ENCODE measurements at regions not wholly inside any gene's neighbourhood (a gene's known extent, or its start where the extent isn't known, plus 50 kb on each side); places are given as distances from the start of the nearest gene placed in this dataset.
A peak's percentile ranks its signal among the peaks of the same experiment; 100 is the strongest.

DNA sequence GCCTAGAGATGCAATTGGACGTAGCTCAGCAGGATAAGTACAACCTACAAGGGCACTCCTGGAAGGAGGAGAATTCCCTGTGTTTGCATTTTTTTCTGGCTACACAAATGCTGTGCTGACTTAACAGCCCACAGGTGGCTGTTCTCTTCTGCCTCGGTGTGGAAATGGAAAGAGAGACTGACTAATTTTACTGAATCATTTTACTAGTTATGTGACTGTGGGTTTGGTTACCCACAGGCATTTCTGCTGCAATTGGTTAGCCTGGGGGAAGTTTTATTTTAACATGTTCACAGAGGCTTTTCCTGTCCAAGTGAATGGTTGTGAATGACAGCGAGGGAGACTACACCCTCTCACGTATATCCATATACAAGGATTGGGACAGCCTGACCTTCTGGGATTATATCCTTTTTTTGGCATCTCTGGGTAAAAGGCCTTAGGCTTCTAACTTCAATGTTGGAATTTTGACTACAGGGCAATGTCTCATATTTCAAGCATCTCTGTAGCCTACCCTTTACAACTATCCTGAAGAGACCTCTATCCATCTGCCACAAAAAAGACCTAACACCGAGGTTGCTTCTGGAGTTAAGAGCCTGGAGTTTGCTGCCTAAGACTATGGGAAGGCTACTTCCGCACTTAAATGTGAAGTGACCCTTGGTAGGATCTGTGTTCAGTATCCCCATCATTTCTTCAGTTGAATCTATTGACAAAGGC lies 67.2 kb upstream of the TP63 start:
- DNase-seq, result peak in 2 of 3 experiments; percentile 13 to 46

DNA sequence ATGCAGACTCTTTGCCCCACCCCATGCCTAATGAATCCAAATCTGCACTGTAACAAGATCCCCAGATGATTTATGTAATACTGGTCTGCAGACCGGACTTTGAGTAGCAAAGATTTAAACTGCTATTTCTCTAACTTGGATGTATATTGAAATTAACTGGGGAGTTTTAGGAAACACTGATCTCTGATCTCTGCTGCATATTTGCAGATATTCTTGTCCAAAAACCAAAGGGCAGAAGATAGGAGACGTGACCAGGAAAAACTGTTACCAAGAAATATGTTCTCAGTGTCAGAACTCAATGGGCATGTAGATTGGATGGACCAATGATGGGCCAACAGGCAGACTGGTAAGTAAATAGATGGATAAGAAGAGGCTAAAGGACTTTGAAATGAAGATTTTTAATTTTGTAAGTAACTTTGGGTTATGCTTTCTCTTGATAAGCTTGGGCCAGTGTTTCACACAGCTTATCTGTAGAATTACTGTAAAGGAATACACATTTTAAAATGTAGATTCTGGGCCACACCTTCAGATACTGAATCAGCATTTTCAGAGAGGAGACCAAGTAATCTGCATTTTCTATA lies 64.5 kb upstream of the TP63 start:
- no peak for DNase-seq

DNA sequence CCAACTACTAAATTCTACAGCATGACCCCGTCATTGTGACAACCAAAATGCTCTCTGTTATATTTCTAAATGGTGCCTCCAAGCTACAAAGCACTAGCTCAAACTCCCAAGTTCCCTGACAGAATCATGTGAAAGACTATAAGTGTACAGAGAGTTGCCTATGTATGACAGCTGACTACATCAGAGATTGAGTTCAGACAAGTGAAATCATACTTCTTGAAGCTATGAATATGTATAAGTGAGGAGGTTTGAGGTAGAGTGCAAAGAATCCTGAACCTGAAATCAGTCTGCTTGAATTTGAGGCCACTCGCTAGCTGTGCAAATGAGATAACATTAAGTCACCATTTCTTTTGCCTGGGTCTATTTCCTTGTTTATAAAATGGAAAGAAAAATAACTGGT lies 63.9 kb upstream of the TP63 start:
- no peak for DNase-seq

DNA sequence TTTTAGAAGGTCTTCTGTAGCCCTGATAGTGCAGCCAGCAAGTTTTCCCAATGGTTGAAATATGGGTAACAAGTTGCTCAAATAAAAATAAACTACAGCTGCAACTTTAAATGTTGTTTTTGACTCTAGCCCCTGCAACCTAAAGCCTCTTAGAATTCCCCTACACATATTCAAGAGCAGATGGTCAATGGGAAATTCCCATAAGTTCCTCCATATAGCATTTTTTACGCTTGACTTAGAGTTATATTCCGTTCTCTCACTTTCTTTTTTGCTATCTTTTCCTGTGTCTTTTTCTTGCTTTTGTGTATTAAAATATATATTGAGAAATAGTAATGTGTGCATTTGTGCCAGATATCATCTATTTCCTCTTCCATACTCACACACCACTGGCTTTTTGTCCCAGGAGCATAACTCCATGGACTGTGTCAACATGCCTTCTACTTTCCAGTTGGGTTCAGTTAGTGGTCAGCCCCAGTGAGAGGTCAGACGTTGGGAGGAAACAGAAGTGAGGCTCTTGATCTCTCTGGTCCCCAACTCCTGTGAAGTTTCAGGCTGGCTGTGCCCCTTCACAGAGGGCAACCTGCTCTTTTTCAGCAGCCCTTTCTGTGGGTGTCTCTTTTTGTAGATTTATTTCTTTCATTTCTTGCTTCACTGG lies 63.3 kb upstream of the TP63 start:
- DNase-seq, result no peak

DNA sequence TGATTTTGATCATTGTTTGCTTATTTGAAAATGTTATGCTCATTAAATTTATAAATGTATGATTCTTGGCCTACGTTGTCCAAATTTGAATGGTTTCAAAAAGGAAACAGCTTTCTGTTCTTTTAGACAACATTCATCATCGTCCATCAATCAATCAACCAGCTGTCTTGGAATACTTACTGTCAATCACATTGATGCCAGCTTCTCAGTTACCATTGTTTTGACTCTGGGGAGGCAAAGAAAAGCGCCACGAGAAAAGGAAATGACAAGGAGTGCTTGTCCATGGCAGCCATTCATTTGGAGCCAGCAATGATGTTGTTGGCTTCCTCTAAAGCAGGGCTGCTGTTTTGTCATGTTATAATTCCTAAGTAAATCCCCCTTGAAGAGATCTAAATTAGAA lies 62.2 kb upstream of the TP63 start:
- DNase-seq, result no peak

DNA sequence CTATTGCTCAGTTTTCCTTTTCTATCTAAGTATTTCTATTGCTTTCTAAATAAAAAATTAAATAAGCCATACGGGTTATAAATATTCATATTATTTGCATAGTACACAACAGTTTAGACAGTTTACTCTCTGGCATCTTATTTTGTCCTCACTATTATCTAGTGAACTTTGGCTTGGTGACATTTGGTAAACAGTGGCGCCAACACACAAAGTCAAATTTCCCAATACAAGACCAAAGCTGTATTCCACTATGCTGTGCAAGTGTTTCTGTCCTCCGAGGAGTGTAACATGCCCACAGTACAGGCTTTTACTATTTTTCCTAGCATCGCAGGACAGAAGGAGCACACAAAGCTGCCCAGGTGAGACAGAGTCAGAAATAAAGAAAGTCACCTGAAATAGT lies 61.7 kb upstream of the TP63 start:
- DNase-seq, result no peak

DNA sequence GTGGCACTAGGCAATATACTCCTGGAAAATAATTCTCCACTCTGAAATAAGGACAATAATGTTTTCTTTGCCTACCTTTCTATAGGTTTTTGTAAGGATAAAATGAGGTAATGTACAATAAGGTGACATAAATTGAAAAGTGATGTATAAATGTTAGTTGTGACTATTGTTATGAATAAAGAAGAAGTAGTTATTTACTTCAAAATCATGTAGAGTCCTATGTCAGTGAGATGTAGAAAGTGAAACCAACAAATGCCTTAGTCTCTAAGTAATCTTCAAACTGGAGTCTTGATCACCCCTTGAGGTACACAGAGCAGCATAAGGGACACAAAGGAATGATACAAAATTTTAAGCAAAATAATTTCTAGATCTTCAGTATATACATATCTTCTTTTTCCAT lies 60.3 kb upstream of the TP63 start:
- DNase-seq, result no peak

DNA sequence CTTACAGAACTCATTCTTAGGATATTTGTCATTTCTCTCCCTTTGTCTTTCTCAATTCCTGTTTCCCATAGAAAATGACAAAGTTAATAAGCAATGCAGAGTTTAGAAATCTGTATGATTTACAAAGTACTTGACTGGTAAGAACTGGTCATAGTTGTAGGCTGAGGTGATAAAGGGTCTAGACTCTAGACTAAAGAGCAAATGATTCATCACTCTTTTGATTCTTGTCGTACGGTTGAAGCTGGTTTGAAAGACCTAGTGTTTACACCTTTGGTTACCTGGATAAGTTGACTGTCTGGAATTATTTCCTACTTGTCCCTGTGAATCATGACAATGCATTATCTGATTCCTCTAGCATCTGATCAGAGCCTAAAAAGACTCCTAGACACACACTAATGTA lies 58.9 kb upstream of the TP63 start:
- peak in 1 of 3 experiments; percentile 20 for DNase-seq

DNA sequence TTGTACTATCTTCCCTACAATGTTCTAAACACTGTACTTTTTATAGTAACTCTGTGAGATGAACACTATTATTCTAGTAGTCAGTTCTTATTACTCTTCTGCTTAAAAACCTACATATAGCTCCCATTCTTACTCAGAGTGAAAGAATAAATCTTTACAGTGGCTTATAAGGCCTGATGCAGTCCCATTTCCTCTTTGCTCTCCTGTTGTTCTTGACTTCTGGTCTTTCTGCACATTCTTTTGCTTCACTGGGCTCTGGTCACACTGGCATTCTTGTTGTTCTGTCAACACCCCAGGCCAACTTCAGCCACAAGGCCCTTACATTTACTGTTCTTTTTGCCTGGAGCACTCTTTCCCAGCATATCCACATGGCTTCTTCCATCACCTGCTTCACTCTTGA lies 58.2 kb upstream of the TP63 start:
- DNase-seq, result no peak

DNA sequence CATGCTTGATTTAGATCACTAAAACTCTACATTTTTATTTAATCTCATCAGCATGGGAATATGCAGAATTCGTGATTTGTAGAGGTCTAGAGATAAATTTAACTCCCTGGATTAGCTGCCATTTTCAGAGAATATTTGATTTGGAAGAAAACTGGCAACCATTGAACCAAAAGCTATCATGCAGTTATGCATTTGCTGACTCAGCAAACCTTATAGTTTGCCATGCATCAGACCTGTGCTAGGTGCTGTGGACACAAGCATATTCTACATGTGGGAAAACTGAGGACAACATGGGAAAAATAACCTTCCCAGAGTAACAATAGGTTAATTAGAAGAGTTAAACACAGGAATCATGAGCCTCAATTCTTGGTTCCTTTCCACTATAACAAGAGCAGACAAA lies 54.7 kb upstream of the TP63 start:
- DNase-seq, result no peak

DNA sequence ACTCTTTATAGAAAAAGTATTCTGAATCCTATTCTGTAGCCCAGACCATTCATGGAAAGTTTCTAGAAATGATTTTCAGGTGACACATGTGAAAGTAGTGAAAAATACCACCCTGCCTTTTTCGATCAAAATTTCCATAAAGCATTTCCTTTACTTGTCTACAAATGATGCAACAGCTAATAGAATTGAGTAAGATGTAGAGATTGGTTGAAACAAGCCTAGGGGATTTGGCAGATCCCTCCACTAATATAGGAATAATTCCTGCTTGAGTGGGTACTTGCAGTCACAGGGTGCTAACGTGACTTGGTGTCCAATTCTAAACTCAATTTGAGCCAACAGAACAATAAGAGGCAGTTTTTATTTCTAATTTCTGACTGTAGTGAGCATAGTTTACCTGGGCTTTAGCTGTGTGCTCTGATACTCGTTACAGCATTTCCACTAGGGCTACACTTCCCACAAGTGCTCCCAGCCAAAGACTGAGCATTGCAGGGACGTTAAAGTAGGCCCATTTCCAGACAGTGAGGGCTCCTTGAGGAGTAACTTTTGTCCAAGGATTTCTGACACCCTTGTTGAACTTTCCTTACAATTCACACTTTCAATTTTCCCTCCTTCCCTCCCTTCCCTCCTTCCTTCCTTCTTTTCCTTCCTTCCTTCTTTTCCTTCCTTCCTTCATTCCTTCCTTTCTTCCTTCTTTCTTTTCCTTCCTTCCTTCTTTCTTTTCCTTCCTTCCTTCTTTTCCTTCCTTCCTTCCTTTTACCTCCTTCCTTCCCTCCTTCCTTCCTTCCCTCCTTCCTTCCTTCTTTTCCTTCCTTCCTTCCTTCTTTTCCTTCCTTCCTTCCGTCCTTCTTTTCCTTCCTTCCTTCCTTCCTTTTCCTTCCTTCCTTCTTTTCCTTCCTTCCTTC lies 53.9 kb upstream of the TP63 start:
- DNase-seq, result no peak

DNA sequence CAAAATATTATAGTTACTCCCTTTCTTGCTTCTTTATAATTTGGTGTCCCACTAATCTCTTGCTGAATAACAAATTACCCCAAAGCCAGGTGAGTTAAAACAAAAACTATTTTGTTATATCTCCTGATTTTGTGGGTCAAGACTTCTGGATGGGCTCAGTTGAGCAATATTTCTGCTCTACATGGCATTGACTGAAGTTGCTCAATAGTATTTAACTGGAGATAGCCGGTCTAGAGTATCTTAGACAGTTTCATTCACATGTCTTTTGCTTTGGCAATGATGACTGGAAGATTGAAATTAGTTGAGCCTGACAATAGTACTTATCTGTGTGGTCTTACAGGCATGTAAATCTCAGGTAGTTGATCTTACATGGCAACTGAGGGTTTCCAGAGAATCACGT lies 51.0 kb upstream of the TP63 start:
- no peak for DNase-seq
